H9 (cell line): ENCODE measurements at regions not wholly inside any gene's neighbourhood (a gene's known extent, or its start where the extent isn't known, plus 50 kb on each side); places are given as distances from the start of the nearest gene placed in this dataset.

Experiments
- DNase-seq: peaks from one replicate; pipeline ENCODE4 v3.0.0-alpha.2; 2017
- H2AFZ ChIP-seq: one replicate; pipeline ENCODE4 v1.6.1; 2013; ENCODE audit warnings: mild to moderate bottlenecking, low read length, control low read depth, moderate library complexity
- H2AK5ac ChIP-seq: 2 replicates; pipeline ENCODE4 v1.6.1; 2013; ENCODE audit warnings: low read length, control low read depth, mixed read lengths; ENCODE audit not compliant: insufficient read length
- H2BK120ac ChIP-seq: one replicate; pipeline ENCODE4 v1.6.1; 2013; ENCODE audit warnings: low read depth, mild to moderate bottlenecking, low read length, control low read depth, inconsistent platforms; ENCODE audit not compliant: poor library complexity, severe bottlenecking
- H2BK12ac ChIP-seq: 2 replicates; pipeline ENCODE4 v1.6.1; 2013; ENCODE audit warnings: low read length, control low read depth, mixed read lengths, low read depth; ENCODE audit not compliant: insufficient read length
- H2BK15ac ChIP-seq: 2 replicates; pipeline ENCODE4 v1.6.1; 2013; ENCODE audit warnings: low read depth, low read length, control low read depth
- H2BK20ac ChIP-seq: one replicate; pipeline ENCODE4 v1.6.1; 2013; ENCODE audit warnings: low read depth, mild to moderate bottlenecking, low read length, control low read depth, inconsistent platforms; ENCODE audit not compliant: poor library complexity, severe bottlenecking
- H2BK5ac ChIP-seq: 2 replicates; pipeline ENCODE4 v1.6.1; 2013; ENCODE audit warnings: low read length, control low read depth, mixed read lengths; ENCODE audit not compliant: insufficient read length
- H3K14ac ChIP-seq: 2 replicates; pipeline ENCODE4 v1.6.1; 2013; ENCODE audit warnings: low read length, control low read depth; ENCODE audit not compliant: insufficient read depth
- H3K18ac ChIP-seq: 2 replicates; pipeline ENCODE4 v1.6.1; 2013; ENCODE audit warnings: low read depth, mild to moderate bottlenecking, mixed read lengths, low read length, control low read depth; ENCODE audit not compliant: insufficient read length
- H3K23ac ChIP-seq: 2 replicates; pipeline ENCODE4 v1.6.1; 2013; ENCODE audit warnings: low read length, control low read depth, mixed read lengths, low read depth; ENCODE audit not compliant: insufficient read length
- H3K23me2 ChIP-seq: 2 replicates; pipeline ENCODE4 v1.6.1; 2013; ENCODE audit warnings: low read depth, mild to moderate bottlenecking, mixed read lengths, low read length, control low read depth; ENCODE audit not compliant: insufficient read length, poor library complexity, severe bottlenecking
- H3K27ac ChIP-seq: 2 replicates; pipeline ENCODE4 v1.5.1; 2013; ENCODE audit warnings: low read length, control low read depth, mixed read lengths, low read depth; ENCODE audit not compliant: insufficient read length
- H3K27me3 ChIP-seq: 2 replicates; pipeline ENCODE4 v1.6.1; 2013; ENCODE audit warnings: low read length, control low read depth, inconsistent platforms; ENCODE audit not compliant: insufficient read depth
- H3K4ac ChIP-seq: 2 replicates; pipeline ENCODE4 v1.6.1; 2013; ENCODE audit warnings: low read depth, mild to moderate bottlenecking, control low read depth, inconsistent platforms, low read length, moderate library complexity
- H3K4me1 ChIP-seq: 2 replicates; pipeline ENCODE4 v1.6.1; 2013; ENCODE audit warnings: low read length, control low read depth, inconsistent platforms; ENCODE audit not compliant: insufficient read depth
- H3K4me2 ChIP-seq: 2 replicates; pipeline ENCODE4 v1.6.1; 2013; ENCODE audit warnings: low read length, control low read depth, mixed read lengths; ENCODE audit not compliant: insufficient read length, insufficient read depth
- H3K56ac ChIP-seq: 2 replicates; pipeline ENCODE4 v1.6.1; 2013; ENCODE audit warnings: low read depth, mild to moderate bottlenecking, mixed read lengths, low read length, control low read depth; ENCODE audit not compliant: insufficient read length
- H3K79me1 ChIP-seq: 2 replicates; pipeline ENCODE4 v1.6.1; 2013; ENCODE audit warnings: low read depth, mild to moderate bottlenecking, moderate library complexity, low read length, control low read depth, inconsistent platforms; ENCODE audit not compliant: insufficient read depth, poor library complexity, severe bottlenecking
- H3K79me2 ChIP-seq: 2 replicates; pipeline ENCODE4 v1.6.1; 2013; ENCODE audit warnings: low read length, control low read depth, inconsistent platforms; ENCODE audit not compliant: insufficient read depth
- H3K9ac ChIP-seq: 2 replicates; pipeline ENCODE4 v1.6.1; 2013; ENCODE audit warnings: low read length, control low read depth, mixed read lengths; ENCODE audit not compliant: insufficient read length; ENCODE audit errors: extremely low read depth
- H3K9me3 ChIP-seq: one replicate; pipeline ENCODE4 v1.6.1; 2013; ENCODE audit warnings: low read depth, low read length, inconsistent platforms; ENCODE audit not compliant: control insufficient read depth
- H3T11ph ChIP-seq: one replicate; pipeline ENCODE4 v1.6.1; 2013; ENCODE audit warnings: mild to moderate bottlenecking, low read length, control low read depth, inconsistent platforms
- H4K20me1 ChIP-seq: one replicate; pipeline ENCODE4 v1.6.1; 2013; ENCODE audit not compliant: control insufficient read depth, insufficient read length, insufficient read depth
- H4K5ac ChIP-seq: 2 replicates; pipeline ENCODE4 v1.6.1; 2013; ENCODE audit warnings: low read depth, mild to moderate bottlenecking, mixed read lengths, low read length, control low read depth; ENCODE audit not compliant: insufficient read length
- H4K8ac ChIP-seq: replicated peaks from 2 replicates; pipeline ENCODE4 v1.6.1; 2013; ENCODE audit warnings: low read length, control low read depth, mixed read lengths, low read depth; ENCODE audit not compliant: insufficient read length
- H4K91ac ChIP-seq: 2 replicates; pipeline ENCODE4 v1.6.1; 2013; ENCODE audit warnings: low read depth, mild to moderate bottlenecking, moderate library complexity, mixed read lengths, low read length, control low read depth; ENCODE audit not compliant: insufficient read length
- H3K27ac Mint-ChIP-seq, 3 experiments: 2 replicates in 2 of 3; 3 replicates in 1 of 3; pipeline ENCODE4 v1.8.0; 2020 to 2021; ENCODE audit warnings: mixed read lengths in 3 of 3, mild to moderate bottlenecking in 1 of 3, moderate library complexity in 1 of 3
- H3K27me3 Mint-ChIP-seq: 2 replicates; pipeline ENCODE4 v1.8.0; 2021; ENCODE audit warnings: low read depth, mild to moderate bottlenecking, moderate library complexity, mixed read lengths
- H3K36me3 Mint-ChIP-seq, 3 experiments: 2 replicates in 2 of 3; 3 replicates in 1 of 3; pipeline ENCODE4 v1.8.0; 2020 to 2021; ENCODE audit warnings: low read depth in 3 of 3, mixed read lengths in 3 of 3; ENCODE audit not compliant: insufficient read depth in 1 of 3
- H3K4me1 Mint-ChIP-seq, 2 experiments: 2 replicates each; pipeline ENCODE4 v1.8.0; 2020; ENCODE audit warnings: mixed read lengths in 2 of 2
- H3K4me3 Mint-ChIP-seq, 2 experiments: 2 replicates in 1 of 2; 3 replicates in 1 of 2; pipeline ENCODE4 v1.8.0; 2020 to 2021; ENCODE audit warnings: mild to moderate bottlenecking in 2 of 2, mixed read lengths in 2 of 2, moderate library complexity in 1 of 2
- H3K9me3 Mint-ChIP-seq, 2 experiments: 2 replicates in 1 of 2; 3 replicates in 1 of 2; pipeline ENCODE4 v1.8.0; 2020; ENCODE audit warnings: mild to moderate bottlenecking in 2 of 2, mixed read lengths in 2 of 2, moderate library complexity in 1 of 2
- CTCF ChIP-seq: fragments of 200-600 bp; sonication (generic); conservative IDR thresholded peaks from 3 replicates; pipeline ENCODE4 v1.8.0; 2021; ENCODE audit warnings: antibody characterized with exemption, mild to moderate bottlenecking

GRCh38 chr4:4697584-4697983 is 155.7 kb upstream of the STX18 start:
- no peaks in the 10 kb centered on the region for H4K20me1 ChIP-seq
- no peak overlapping the region for H4K8ac ChIP-seq
- H3K4me1 Mint-ChIP-seq: peaks cover 13 to 17% of the 10 kb centered on the region in 2 experiments
- H2BK5ac ChIP-seq: no peak overlapping the region
- no peaks in the 10 kb centered on the region for H3K9me3 ChIP-seq
- no peaks in the 10 kb centered on the region for H3K79me1 ChIP-seq
- H3K23ac ChIP-seq: no peak overlapping the region
- no peak overlapping the region for H3K9ac ChIP-seq
- H2AFZ ChIP-seq: no peak overlapping the region
- H3K56ac ChIP-seq: no peak overlapping the region
- H2BK120ac ChIP-seq: no peak overlapping the region
- H4K5ac ChIP-seq: no peak overlapping the region
- H3K23me2 ChIP-seq: no peaks in the 10 kb centered on the region
- H3K18ac ChIP-seq: no peak overlapping the region
- H3K9me3 Mint-ChIP-seq: no peaks in the 10 kb centered on the region; a peak in 1 of 5 replicates
- no peak overlapping the region for H2BK12ac ChIP-seq
- no peak overlapping the region for H3K27ac ChIP-seq
- H3K27ac Mint-ChIP-seq: no peak overlapping the region
- no peak overlapping the region for H2BK20ac ChIP-seq
- no peak overlapping the region for H3K14ac ChIP-seq
- no peak overlapping the region for H2BK15ac ChIP-seq
- no peak overlapping the region for H3T11ph ChIP-seq
- TF ChIP-seq CTCF: no peak
- H3K4ac ChIP-seq: no peak overlapping the region
- H4K91ac ChIP-seq: no peak overlapping the region
- DNase-seq: no peak
- H3K36me3 Mint-ChIP-seq: 0 out of 7 replicates have a peak, but pooled peaks cover 0 to 2% (median 0%) of the 10 kb centered on the region in 3 experiments
- no peak overlapping the region for H2AK5ac ChIP-seq
- no peaks in the 10 kb centered on the region for H3K4me1 ChIP-seq
- peaks cover 25% of the 10 kb centered on the region for H3K27me3 Mint-ChIP-seq
- H3K4me3 Mint-ChIP-seq: no peak overlapping the region
- no peaks in the 10 kb centered on the region for H3K27me3 ChIP-seq
- H3K4me2 ChIP-seq: no peak overlapping the region
- no peaks in the 10 kb centered on the region; the same call in 1 of the 2 replicates for H3K79me2 ChIP-seq
